AG04450 (cell line): ENCODE measurements at regions not wholly inside any gene's neighbourhood (a gene's known extent, or its start where the extent isn't known, plus 50 kb on each side); places are given as distances from the start of the nearest gene placed in this dataset.

ENCODE experiments used
- CTCF ChIA-PET: fragments of 300-600, 350-600 bp; formaldehyde crosslinking; extraction: SDS; loops from one replicate; lab custom pipeline; 2022; ENCODE audit warnings: antibody characterized with exemption, inconsistent platforms; lab: Charles Lee
- POLR2A ChIA-PET: fragments of 350-600 bp; formaldehyde crosslinking; extraction: SDS; loops from one replicate; lab custom pipeline; 2021; ENCODE audit warnings: antibody characterized with exemption, inconsistent platforms; lab: Yijun Ruan, JAX
- DNase-seq: peaks from one replicate; pipeline ENCODE4 v3.0.0-alpha.2; 2011; ENCODE audit warnings: low read depth, low spot score
- H3K27ac ChIP-seq: one replicate; pipeline ENCODE4 v1.5.1; 2012; ENCODE audit warnings: low read depth, low read length, control low read depth
- H3K27me3 ChIP-seq: one replicate; pipeline ENCODE4 v1.6.0; 2012; ENCODE audit warnings: low read length; ENCODE audit not compliant: control insufficient read depth, insufficient read depth
- H3K4me3 ChIP-seq: 2 replicates; pipeline ENCODE4 v1.5.1; 2011; ENCODE audit warnings: mild to moderate bottlenecking, low read depth, low read length, control low read depth
- H3K9me3 ChIP-seq: 2 replicates; pipeline ENCODE4 v1.5.1; 2012; ENCODE audit warnings: low read length; ENCODE audit not compliant: control insufficient read depth, insufficient read depth
- TF ChIP-seq, protein P1 (sequence below): IDR thresholded peaks from 2 replicates; pipeline ENCODE4 v1.5.1; 2011; ENCODE audit warnings: low read depth, low read length, control low read depth, inconsistent platforms

DNA sequence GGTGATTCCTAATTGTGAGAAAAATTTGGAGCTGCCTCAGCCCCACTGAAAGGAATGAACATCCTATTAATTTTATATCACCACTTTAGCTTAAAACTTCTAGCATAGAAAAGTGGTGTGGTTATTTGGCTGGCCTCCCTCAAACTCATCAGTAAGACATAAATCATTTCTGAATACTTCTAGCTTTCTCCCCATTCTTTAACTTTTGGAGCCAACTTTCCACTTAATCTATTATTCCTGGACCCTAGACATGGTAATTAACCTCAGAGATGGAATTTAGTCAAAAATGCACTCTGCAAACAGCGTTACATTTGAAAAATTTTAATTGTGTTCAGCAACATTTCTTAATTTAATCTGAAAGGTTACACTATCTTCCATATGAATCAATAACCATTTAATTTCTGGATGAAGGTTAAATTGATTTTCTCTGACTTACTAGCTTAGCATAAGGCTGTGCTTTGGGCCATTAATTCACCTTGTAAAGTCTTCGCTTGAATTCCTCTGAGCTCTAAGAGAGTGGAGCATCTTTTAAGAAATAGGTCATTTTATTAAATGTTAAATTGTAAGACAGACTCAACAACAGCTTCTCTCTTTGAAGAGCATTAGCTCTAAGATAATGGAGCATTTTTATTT, 753.6 kb upstream of the STXBP6 start:
- DNase-seq: no peak
- ChIA-PET CTCF (no interaction called here), POLR2A (no interaction called here)
- Histone ChIP-seq H3K9me3 (peaks cover 8% of the 10 kb centered on the region; the same call in 1 of the 2 replicates), H3K27ac (no peak overlapping the region), H3K4me3 (no peak overlapping the region), H3K27me3 (no peaks in the 10 kb centered on the region)
- TF ChIP-seq, protein P1, sequence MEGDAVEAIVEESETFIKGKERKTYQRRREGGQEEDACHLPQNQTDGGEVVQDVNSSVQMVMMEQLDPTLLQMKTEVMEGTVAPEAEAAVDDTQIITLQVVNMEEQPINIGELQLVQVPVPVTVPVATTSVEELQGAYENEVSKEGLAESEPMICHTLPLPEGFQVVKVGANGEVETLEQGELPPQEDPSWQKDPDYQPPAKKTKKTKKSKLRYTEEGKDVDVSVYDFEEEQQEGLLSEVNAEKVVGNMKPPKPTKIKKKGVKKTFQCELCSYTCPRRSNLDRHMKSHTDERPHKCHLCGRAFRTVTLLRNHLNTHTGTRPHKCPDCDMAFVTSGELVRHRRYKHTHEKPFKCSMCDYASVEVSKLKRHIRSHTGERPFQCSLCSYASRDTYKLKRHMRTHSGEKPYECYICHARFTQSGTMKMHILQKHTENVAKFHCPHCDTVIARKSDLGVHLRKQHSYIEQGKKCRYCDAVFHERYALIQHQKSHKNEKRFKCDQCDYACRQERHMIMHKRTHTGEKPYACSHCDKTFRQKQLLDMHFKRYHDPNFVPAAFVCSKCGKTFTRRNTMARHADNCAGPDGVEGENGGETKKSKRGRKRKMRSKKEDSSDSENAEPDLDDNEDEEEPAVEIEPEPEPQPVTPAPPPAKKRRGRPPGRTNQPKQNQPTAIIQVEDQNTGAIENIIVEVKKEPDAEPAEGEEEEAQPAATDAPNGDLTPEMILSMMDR: no peak

- TF ChIP-seq, protein P1: no peak
- DNase-seq: no peak
- H3K4me3 ChIP-seq: no peak overlapping the region
- POLR2A ChIA-PET: no interaction called here
- H3K27me3 ChIP-seq: no peaks in the 10 kb centered on the region
- peaks cover 11% of the 10 kb centered on the region; the same call in 1 of the 2 replicates for H3K9me3 ChIP-seq
- no peak overlapping the region for H3K27ac ChIP-seq
- CTCF ChIA-PET: no interaction called here
Measured at GRCh38 chr14:25800841-25801240, 750.9 kb upstream of the STXBP6 start.

- H3K27me3 ChIP-seq: no peaks in the 10 kb centered on the region
- CTCF ChIA-PET: no interaction called here
- no peak overlapping the region for H3K27ac ChIP-seq
- H3K4me3 ChIP-seq: no peak overlapping the region
- H3K9me3 ChIP-seq: peaks cover 9% of the 10 kb centered on the region
- POLR2A ChIA-PET: no interaction called here
- DNase-seq: no peak
- TF ChIP-seq, protein P1: no peak
Measured at GRCh38 chr14:25788252-25788651, 738.3 kb upstream of the STXBP6 start.

- DNase-seq: no peak
- POLR2A ChIA-PET: no interaction called here
- no peaks in the 10 kb centered on the region for H3K27me3 ChIP-seq
- no peak overlapping the region for H3K4me3 ChIP-seq
- peaks cover 2% of the 10 kb centered on the region for H3K9me3 ChIP-seq
- CTCF ChIA-PET: no interaction called here
- TF ChIP-seq, protein P1: no peak
- no peak overlapping the region for H3K27ac ChIP-seq
Measured at GRCh38 chr14:25765909-25766308, 716.0 kb upstream of the STXBP6 start.

DNA sequence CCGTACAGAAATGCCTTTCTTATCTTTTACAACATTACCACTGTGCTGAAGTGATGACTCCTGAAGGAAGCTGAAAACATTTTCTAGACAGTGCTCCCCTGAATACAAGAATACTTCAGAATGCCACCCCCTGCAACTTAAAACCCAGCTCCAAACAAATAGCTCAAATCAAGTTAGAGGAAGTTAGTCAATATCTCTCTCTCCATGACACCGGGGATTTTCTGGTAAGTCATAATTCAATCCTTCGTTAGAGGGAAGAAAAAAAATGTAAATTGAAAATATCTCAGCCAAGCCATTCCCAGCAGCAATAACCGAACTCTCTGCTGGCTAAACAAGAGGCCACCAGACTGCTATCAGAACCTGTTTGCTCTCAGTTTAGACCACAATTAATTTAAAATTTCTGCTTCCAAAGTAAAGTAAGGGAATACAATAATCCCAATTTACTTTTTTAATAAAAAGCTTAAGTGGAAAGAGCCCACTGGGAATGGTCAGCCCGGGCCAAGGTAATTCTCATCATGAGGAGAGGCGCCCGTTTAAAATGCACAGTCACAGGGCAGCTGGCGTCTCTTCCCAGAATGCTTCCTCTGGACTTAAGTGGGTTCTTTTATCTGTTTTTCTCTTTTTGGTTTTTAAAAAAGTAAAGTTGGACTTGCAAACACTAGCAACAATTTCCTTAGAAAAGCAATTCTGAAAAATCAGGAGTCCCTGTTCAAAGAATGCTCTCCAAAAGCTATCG, 710.1 kb upstream of the STXBP6 start:
- DNase-seq: no peak
- TF ChIP-seq, protein P1: no peak
- H3K9me3 ChIP-seq: peaks cover 9% of the 10 kb centered on the region
- no peaks in the 10 kb centered on the region for H3K27me3 ChIP-seq
- no peak overlapping the region for H3K27ac ChIP-seq
- no peak overlapping the region for H3K4me3 ChIP-seq
- ChIA-PET POLR2A (no interaction called here), CTCF (no interaction called here)
